Osteocyte (in vitro differentiated cells): ENCODE measurements at regions not wholly inside any gene's neighbourhood (a gene's known extent, or its start where the extent isn't known, plus 50 kb on each side); places are given as distances from the start of the nearest gene placed in this dataset.

Source experiments
- DNase-seq: peaks from one replicate; pipeline ENCODE4 v3.0.0; 2021; ENCODE audit warnings: mixed read lengths; ENCODE audit not compliant: unreplicated experiment; ENCODE audit errors: extremely low spot score
- H3K27ac Mint-ChIP-seq: one replicate; pipeline ENCODE4 v1.8.0; 2021; ENCODE audit warnings: mild to moderate bottlenecking, mixed read lengths; ENCODE audit not compliant: unreplicated experiment
- H3K27me3 Mint-ChIP-seq: one replicate; pipeline ENCODE4 v1.8.0; 2021; ENCODE audit warnings: mixed read lengths; ENCODE audit not compliant: unreplicated experiment
- H3K36me3 Mint-ChIP-seq: one replicate; pipeline ENCODE4 v1.8.0; 2021; ENCODE audit warnings: mixed read lengths; ENCODE audit not compliant: unreplicated experiment
- H3K4me1 Mint-ChIP-seq: one replicate; pipeline ENCODE4 v1.8.0; 2021; ENCODE audit warnings: mixed read lengths; ENCODE audit not compliant: unreplicated experiment
- H3K4me3 Mint-ChIP-seq: one replicate; pipeline ENCODE4 v1.8.0; 2021; ENCODE audit warnings: mild to moderate bottlenecking, moderate library complexity, mixed read lengths; ENCODE audit not compliant: unreplicated experiment
- H3K9me3 Mint-ChIP-seq: one replicate; pipeline ENCODE4 v1.8.0; 2021; ENCODE audit warnings: mixed read lengths; ENCODE audit not compliant: unreplicated experiment
- TF ChIP-seq, protein P1 (sequence below): fragments of 200-600 bp; sonication (generic); IDR thresholded peaks from 2 replicates; pipeline ENCODE4 v1.5.0; 2021; ENCODE audit warnings: antibody characterized with exemption, mild to moderate bottlenecking, moderate library complexity

DNA sequence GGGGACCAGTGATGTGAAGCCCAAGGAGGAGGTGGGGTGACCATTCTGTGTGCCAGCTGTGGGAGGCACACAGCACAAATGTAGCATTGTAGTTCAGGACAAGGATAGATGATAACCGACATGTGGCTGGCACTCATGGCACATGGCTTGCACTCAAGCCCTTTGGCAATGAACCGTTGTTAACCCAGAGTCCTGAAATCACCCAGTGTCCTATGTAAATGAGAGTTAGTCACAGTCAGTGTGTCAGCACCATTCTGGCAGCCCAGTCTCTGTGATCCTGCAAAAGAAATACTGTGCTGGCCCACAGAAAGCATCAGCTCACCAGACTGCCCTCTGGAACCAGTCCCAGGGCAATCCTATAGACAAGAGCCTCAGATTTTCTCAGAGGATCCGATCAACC lies 339.3 kb downstream of the MID1IP1 start:
- H3K27me3 Mint-ChIP-seq, result no peaks in the 10 kb centered on the region
- H3K4me3 Mint-ChIP-seq, result no peak overlapping the region
- TF ChIP-seq, protein P1, sequence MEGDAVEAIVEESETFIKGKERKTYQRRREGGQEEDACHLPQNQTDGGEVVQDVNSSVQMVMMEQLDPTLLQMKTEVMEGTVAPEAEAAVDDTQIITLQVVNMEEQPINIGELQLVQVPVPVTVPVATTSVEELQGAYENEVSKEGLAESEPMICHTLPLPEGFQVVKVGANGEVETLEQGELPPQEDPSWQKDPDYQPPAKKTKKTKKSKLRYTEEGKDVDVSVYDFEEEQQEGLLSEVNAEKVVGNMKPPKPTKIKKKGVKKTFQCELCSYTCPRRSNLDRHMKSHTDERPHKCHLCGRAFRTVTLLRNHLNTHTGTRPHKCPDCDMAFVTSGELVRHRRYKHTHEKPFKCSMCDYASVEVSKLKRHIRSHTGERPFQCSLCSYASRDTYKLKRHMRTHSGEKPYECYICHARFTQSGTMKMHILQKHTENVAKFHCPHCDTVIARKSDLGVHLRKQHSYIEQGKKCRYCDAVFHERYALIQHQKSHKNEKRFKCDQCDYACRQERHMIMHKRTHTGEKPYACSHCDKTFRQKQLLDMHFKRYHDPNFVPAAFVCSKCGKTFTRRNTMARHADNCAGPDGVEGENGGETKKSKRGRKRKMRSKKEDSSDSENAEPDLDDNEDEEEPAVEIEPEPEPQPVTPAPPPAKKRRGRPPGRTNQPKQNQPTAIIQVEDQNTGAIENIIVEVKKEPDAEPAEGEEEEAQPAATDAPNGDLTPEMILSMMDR, result no peak
- peaks cover 5% of the 10 kb centered on the region for H3K9me3 Mint-ChIP-seq
- H3K27ac Mint-ChIP-seq, result no peak overlapping the region
- no peak for DNase-seq
- no peaks in the 10 kb centered on the region for H3K36me3 Mint-ChIP-seq
- H3K4me1 Mint-ChIP-seq, result no peaks in the 10 kb centered on the region

GRCh38 chrX:39144323-39144722 lies 343.1 kb downstream of the MID1IP1 start:
- H3K4me3 Mint-ChIP-seq, result no peak overlapping the region
- H3K4me1 Mint-ChIP-seq, result no peaks in the 10 kb centered on the region
- TF ChIP-seq, protein P1, result no peak
- no peak for DNase-seq
- no peaks in the 10 kb centered on the region for H3K36me3 Mint-ChIP-seq
- no peak overlapping the region for H3K27ac Mint-ChIP-seq
- no peaks in the 10 kb centered on the region for H3K9me3 Mint-ChIP-seq
- H3K27me3 Mint-ChIP-seq, result no peaks in the 10 kb centered on the region

DNA sequence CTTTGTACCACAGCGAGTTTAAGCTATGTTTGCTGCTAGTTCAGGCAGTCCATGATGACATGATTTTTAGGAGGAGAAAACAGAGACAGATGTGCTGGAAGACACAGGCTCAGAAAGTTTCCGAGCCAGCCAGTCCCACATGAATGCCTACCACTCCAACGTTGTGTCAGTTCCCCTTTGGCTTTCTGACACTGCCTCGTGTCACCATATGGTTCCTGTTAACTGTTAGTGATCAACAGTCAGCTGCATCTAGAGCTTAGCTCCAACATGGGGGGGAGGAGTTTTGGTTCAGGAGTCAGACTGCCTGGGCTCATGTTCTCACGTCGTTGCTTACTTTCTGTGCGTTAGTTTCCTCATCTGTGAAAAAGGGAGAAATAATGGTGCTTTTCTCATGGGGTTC lies 343.7 kb downstream of the MID1IP1 start:
- Mint-ChIP-seq H3K4me1 (peaks cover 1% of the 10 kb centered on the region), H3K4me3 (no peak overlapping the region), H3K27me3 (peaks cover 2% of the 10 kb centered on the region), H3K9me3 (no peaks in the 10 kb centered on the region), H3K36me3 (no peaks in the 10 kb centered on the region), H3K27ac (no peak overlapping the region)
- TF ChIP-seq, protein P1, result no peak
- no peak for DNase-seq

DNA sequence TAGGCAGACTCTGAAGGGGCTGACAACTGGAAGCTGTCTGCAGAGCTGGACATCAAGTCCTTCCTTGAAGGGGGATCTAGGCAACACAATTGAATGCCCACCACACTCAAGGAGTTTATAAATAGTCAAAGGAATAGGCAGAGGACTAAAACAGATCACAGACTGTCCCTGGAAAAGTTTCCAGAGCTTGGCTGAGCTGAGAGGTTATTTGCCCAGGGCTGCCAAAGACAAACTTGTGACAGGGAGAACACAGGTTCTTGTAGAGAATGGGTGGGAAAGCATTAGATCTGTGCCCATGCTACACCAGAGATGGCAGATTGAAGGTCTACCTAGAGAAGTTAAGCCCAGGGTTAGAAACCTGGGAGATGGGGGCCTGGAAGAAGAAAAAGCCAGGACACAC lies 344.6 kb downstream of the MID1IP1 start:
- DNase-seq, result no peak
- H3K27me3 Mint-ChIP-seq, result peaks cover 11% of the 10 kb centered on the region
- no peaks in the 10 kb centered on the region for H3K9me3 Mint-ChIP-seq
- no peak overlapping the region for H3K4me3 Mint-ChIP-seq
- TF ChIP-seq, protein P1, result no peak
- peaks cover 1% of the 10 kb centered on the region for H3K4me1 Mint-ChIP-seq
- H3K27ac Mint-ChIP-seq, result no peak overlapping the region
- H3K36me3 Mint-ChIP-seq, result no peaks in the 10 kb centered on the region

- DNase-seq, result no peak
- Mint-ChIP-seq H3K4me1 (peaks cover 1% of the 10 kb centered on the region), H3K9me3 (no peaks in the 10 kb centered on the region), H3K27ac (no peak overlapping the region), H3K36me3 (no peaks in the 10 kb centered on the region), H3K27me3 (peaks cover 11% of the 10 kb centered on the region), H3K4me3 (no peak overlapping the region)
- TF ChIP-seq, protein P1, result peak; percentile 59
Observed at GRCh38 chrX:39149761-39150160, 348.5 kb downstream of the MID1IP1 start.
